IMR-90 (cell line): ENCODE measurements at regions not wholly inside any gene's neighbourhood (a gene's known extent, or its start where the extent isn't known, plus 50 kb on each side); places are given as distances from the start of the nearest gene placed in this dataset.

Source experiments
- ATAC-seq: fragments of 200-7000 bp; cut with Tn5 transposase; 2 replicates; pipeline ENCODE4 v1.9.1; 2020; ENCODE audit warnings: low read depth, mild to moderate bottlenecking, moderate library complexity
- BruUV-seq: library from RNA; stranded (reverse); fragments of 400-500 nt; replicated peaks from 2 replicates; lab custom pipeline; 2021; lab: Mats Ljungman, UMichigan
- CTCF ChIA-PET: fragments of 300-600 bp; formaldehyde crosslinking; extraction: SDS; loops from one replicate; lab custom pipeline; 2021; ENCODE audit warnings: antibody characterized with exemption; lab: Yijun Ruan, JAX
- POLR2A ChIA-PET: fragments of 300-600 bp; sonication (Branson Sonifier 250); formaldehyde crosslinking; loops from one replicate; lab custom pipeline; 2022; ENCODE audit warnings: antibody characterized with exemption; ENCODE audit not compliant: unreplicated experiment; lab: Charles Lee
- DNase-seq: peaks from one replicate; pipeline ENCODE4 v3.0.0; 2013
- H2AFZ ChIP-seq: replicated peaks from 2 replicates; pipeline ENCODE3; 2013; ENCODE audit warnings: low read length, mild to moderate bottlenecking; ENCODE audit not compliant: poor library complexity
- H2AK5ac ChIP-seq: 2 replicates; pipeline ENCODE4 v1.6.1; 2013; ENCODE audit warnings: low read depth, low read length, inconsistent platforms
- H2AK9ac ChIP-seq: replicated peaks from 2 replicates; pipeline ENCODE3; 2013; ENCODE audit warnings: mild to moderate bottlenecking, low read depth, low read length, moderate library complexity; ENCODE audit not compliant: poor library complexity
- H2BK120ac ChIP-seq: 2 replicates; pipeline ENCODE4 v1.6.1; 2013; ENCODE audit warnings: low read depth, low read length, inconsistent platforms
- H2BK15ac ChIP-seq: 3 replicates; pipeline ENCODE4 v1.6.1; 2013; ENCODE audit warnings: low read depth, low read length, inconsistent platforms
- H2BK20ac ChIP-seq: 2 replicates; pipeline ENCODE4 v1.6.1; 2013; ENCODE audit warnings: low read depth, mild to moderate bottlenecking, inconsistent platforms, low read length, moderate library complexity
- H2BK5ac ChIP-seq: 2 replicates; pipeline ENCODE4 v1.6.1; 2013; ENCODE audit warnings: mild to moderate bottlenecking, low read depth, low read length, inconsistent platforms; ENCODE audit not compliant: poor library complexity, severe bottlenecking
- H3K14ac ChIP-seq: replicated peaks from 2 replicates; pipeline ENCODE4 v1.6.1; 2013; ENCODE audit warnings: low read depth, low read length, inconsistent platforms
- H3K18ac ChIP-seq: 2 replicates; pipeline ENCODE4 v1.6.1; 2013; ENCODE audit warnings: low read depth, low read length, control low read depth
- H3K23ac ChIP-seq: 2 replicates; pipeline ENCODE4 v1.6.1; 2013; ENCODE audit warnings: low read depth, low read length, inconsistent platforms
- H3K27ac ChIP-seq: 2 replicates; pipeline ENCODE4 v1.5.1; 2013; ENCODE audit warnings: mild to moderate bottlenecking, control low read depth, low read length; ENCODE audit not compliant: insufficient read depth
- H3K27me3 ChIP-seq: 2 replicates; pipeline ENCODE4 v1.6.1; 2013; ENCODE audit warnings: low read length; ENCODE audit not compliant: control insufficient read depth, insufficient read depth
- H3K36me3 ChIP-seq: 2 replicates; pipeline ENCODE4 v1.6.1; 2013; ENCODE audit warnings: low read length, mixed read lengths; ENCODE audit not compliant: control insufficient read depth, insufficient read depth
- H3K4ac ChIP-seq: 2 replicates; pipeline ENCODE4 v1.6.1; 2013; ENCODE audit warnings: low read depth, low read length, inconsistent platforms
- H3K4me1 ChIP-seq: 2 replicates; pipeline ENCODE4 v1.6.1; 2013; ENCODE audit warnings: low read length, mixed read lengths; ENCODE audit not compliant: control insufficient read depth, insufficient read depth
- H3K4me2 ChIP-seq: 2 replicates; pipeline ENCODE4 v1.6.1; 2013; ENCODE audit warnings: low read depth, mild to moderate bottlenecking, control low read depth, low read length, moderate library complexity
- H3K4me3 ChIP-seq: 2 replicates; pipeline ENCODE4 v1.5.1; 2013; ENCODE audit warnings: low read depth, mild to moderate bottlenecking, control low read depth, low read length, moderate library complexity; ENCODE audit not compliant: insufficient read depth
- H3K56ac ChIP-seq: 2 replicates; pipeline ENCODE4 v1.6.1; 2013; ENCODE audit warnings: low read length, inconsistent platforms; ENCODE audit not compliant: insufficient read depth; ENCODE audit errors: extremely low read depth
- H3K79me1 ChIP-seq, 2 experiments: 2 replicates each; pipeline ENCODE4 v1.6.1; 2013; ENCODE audit warnings: low read length in 2 of 2, inconsistent platforms in 1 of 2, low read depth in 1 of 2
- H3K9ac ChIP-seq: 2 replicates; pipeline ENCODE4 v1.6.1; 2013; ENCODE audit warnings: low read depth, low read length, control low read depth
- H3K9me1 ChIP-seq: 2 replicates; pipeline ENCODE4 v1.6.1; 2013; ENCODE audit warnings: low read length, inconsistent platforms; ENCODE audit not compliant: insufficient read depth
- H3K9me3 ChIP-seq: 2 replicates; pipeline ENCODE4 v1.6.1; 2013; ENCODE audit warnings: low read length; ENCODE audit not compliant: control insufficient read depth, insufficient read depth
- H4K20me1 ChIP-seq: 2 replicates; pipeline ENCODE4 v1.6.1; 2013; ENCODE audit warnings: low read length, inconsistent platforms; ENCODE audit not compliant: insufficient read depth
- H4K5ac ChIP-seq: 2 replicates; pipeline ENCODE4 v1.6.1; 2013; ENCODE audit warnings: mild to moderate bottlenecking, low read depth, low read length, control low read depth
- H4K8ac ChIP-seq, 2 experiments: 2 replicates each; pipeline ENCODE4 v1.6.1; 2013; ENCODE audit warnings: low read depth in 2 of 2, low read length in 2 of 2, control low read depth in 1 of 2, inconsistent platforms in 1 of 2
- H4K91ac ChIP-seq: 2 replicates; pipeline ENCODE4 v1.6.1; 2013; ENCODE audit warnings: low read depth, low read length, inconsistent platforms; ENCODE audit not compliant: insufficient read depth
- BHLHE40 ChIP-seq: fragments of 150-350 bp; IDR thresholded peaks from 2 replicates; pipeline ENCODE4 v1.6.1; 2016; ENCODE audit warnings: mild to moderate bottlenecking, low read depth, low read length
- CEBPB ChIP-seq: IDR thresholded peaks from 2 replicates; pipeline ENCODE4 v1.6.1; 2012; ENCODE audit warnings: low read depth, low read length, improper control_type of control experiment
- MXI1 ChIP-seq: IDR thresholded peaks from 2 replicates; pipeline ENCODE4 v1.6.1; 2012; ENCODE audit warnings: low read depth, mild to moderate bottlenecking, low read length, moderate library complexity, borderline replicate concordance
- NFE2L2 ChIP-seq: fragments of 150-350 bp; IDR thresholded peaks from 2 replicates; pipeline ENCODE4 v1.6.1; 2016; ENCODE audit warnings: low read depth, mild to moderate bottlenecking, low read length
- RAD21 ChIP-seq: IDR thresholded peaks from 2 replicates; pipeline ENCODE4 v1.6.1; 2012; ENCODE audit warnings: low read length, improper control_type of control experiment
- SMC3 ChIP-seq: fragments of 150-350 bp; IDR thresholded peaks from 2 replicates; pipeline ENCODE4 v1.6.1; 2016; ENCODE audit warnings: low read depth, mild to moderate bottlenecking, antibody characterized with exemption, low read length, moderate library complexity
- USF2 ChIP-seq: fragments of 150-350 bp; IDR thresholded peaks from 2 replicates; pipeline ENCODE4 v1.6.1; 2017; ENCODE audit warnings: mild to moderate bottlenecking, antibody characterized with exemption, low read length, low read depth
- WGBS, 2 experiments: methylation state at CpG; one replicate each; pipeline versions ENCODE4 v1.1.5 to v1.1.7; 2013; ENCODE audit warnings: missing lambda C conversion rate in 2 of 2; ENCODE audit not compliant: insufficient read length in 1 of 2; ENCODE audit errors: extremely low coverage in 2 of 2; 5-methylcytosine and 5-hydroxymethylcytosine counted together
- dilution Hi-C: fragments of 300-500 bp; cut with HindIII; formaldehyde crosslinking; loops from one replicate; pipeline ENCODE4 v1.14.3; 2018; ENCODE audit warnings: low sequenced_read_pairs; ENCODE audit not compliant: unreplicated experiment
- in situ Hi-C: fragments of 300-500 bp; cut with MboI; formaldehyde crosslinking; loops from 3 replicates; pipeline ENCODE4 v1.14.3; 2019; ENCODE audit warnings: low sequenced_read_pairs, inconsistent platforms, mixed read lengths
- intact Hi-C: fragments of 100-400 bp; cut with micrococcal nuclease; formaldehyde crosslinking; loops from 2 replicates; pipeline ENCODE4 v1.10.0; 2022
- TF ChIP-seq, protein P1 (sequence below): conservative IDR thresholded peaks from 2 replicates; pipeline ENCODE4 v1.5.1; 2012; ENCODE audit warnings: mild to moderate bottlenecking, low read depth, low read length, improper control_type of control experiment

- Histone ChIP-seq H3K4ac (no peak overlapping the region), H3K9me1 (peaks cover 19% of the 10 kb centered on the region), H4K20me1 (peaks cover 63% of the 10 kb centered on the region), H3K79me1 (peaks cover 20 to 64% of the 10 kb centered on the region in 2 experiments; a peak in 3 of 4 replicates), H2AFZ (no peak overlapping the region), H3K27ac (no peak overlapping the region), H3K18ac (no peak overlapping the region), H4K8ac (no peak overlapping the region), H3K4me2 (peak overlapping the region; percentile 30; the same call in 1 of the 2 replicates), H4K5ac (no peak overlapping the region), H3K9me3 (no peaks in the 10 kb centered on the region), H3K4me1 (peaks cover 5% of the 10 kb centered on the region), H3K27me3 (no peaks in the 10 kb centered on the region), H2AK5ac (peak overlapping the region; percentile 62; the same call in 1 of the 2 replicates), H3K4me3 (no peak overlapping the region), H2BK5ac (peak overlapping the region; percentile 48), H3K36me3 (no peaks in the 10 kb centered on the region), H3K23ac (no peak overlapping the region), H4K91ac (no peak overlapping the region; the same call in 1 of the 2 replicates), H2BK20ac (no peak overlapping the region), H3K9ac (no peak overlapping the region), H2BK15ac (no peak overlapping the region), H2AK9ac (no peak overlapping the region), H3K14ac (no peak overlapping the region), H3K56ac (no peak overlapping the region), H2BK120ac (no peak overlapping the region)
- CTCF ChIA-PET: no interaction called here
- ATAC-seq (peak; percentile 67), DNase-seq (peak; percentile 93)
- in situ Hi-C loops (no loop called here), dilution Hi-C loops (no loop called here), intact Hi-C loops (no loop called here)
- TF ChIP-seq MXI1: peak; percentile 95
- no peak for TF ChIP-seq BHLHE40
- peak; percentile 53; the same call in 1 of the 2 replicates for TF ChIP-seq USF2
- 0 out of 2 replicates have a peak, but pooled peaks have one; percentile 16 for TF ChIP-seq CEBPB
- TF ChIP-seq, protein P1, sequence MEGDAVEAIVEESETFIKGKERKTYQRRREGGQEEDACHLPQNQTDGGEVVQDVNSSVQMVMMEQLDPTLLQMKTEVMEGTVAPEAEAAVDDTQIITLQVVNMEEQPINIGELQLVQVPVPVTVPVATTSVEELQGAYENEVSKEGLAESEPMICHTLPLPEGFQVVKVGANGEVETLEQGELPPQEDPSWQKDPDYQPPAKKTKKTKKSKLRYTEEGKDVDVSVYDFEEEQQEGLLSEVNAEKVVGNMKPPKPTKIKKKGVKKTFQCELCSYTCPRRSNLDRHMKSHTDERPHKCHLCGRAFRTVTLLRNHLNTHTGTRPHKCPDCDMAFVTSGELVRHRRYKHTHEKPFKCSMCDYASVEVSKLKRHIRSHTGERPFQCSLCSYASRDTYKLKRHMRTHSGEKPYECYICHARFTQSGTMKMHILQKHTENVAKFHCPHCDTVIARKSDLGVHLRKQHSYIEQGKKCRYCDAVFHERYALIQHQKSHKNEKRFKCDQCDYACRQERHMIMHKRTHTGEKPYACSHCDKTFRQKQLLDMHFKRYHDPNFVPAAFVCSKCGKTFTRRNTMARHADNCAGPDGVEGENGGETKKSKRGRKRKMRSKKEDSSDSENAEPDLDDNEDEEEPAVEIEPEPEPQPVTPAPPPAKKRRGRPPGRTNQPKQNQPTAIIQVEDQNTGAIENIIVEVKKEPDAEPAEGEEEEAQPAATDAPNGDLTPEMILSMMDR: 0 out of 2 replicates have a peak, but pooled peaks have one; percentile 11
- peak; percentile 36; the same call in 1 of the 2 replicates for TF ChIP-seq RAD21
- peak; percentile 16; the same call in 1 of the 2 replicates for TF ChIP-seq SMC3
- TF ChIP-seq NFE2L2: no peak
- no TSS peak for BruUV-seq
- POLR2A ChIA-PET: no interaction called here
- WGBS, 2 experiments: no CpG with 5 or more reads among the region's 1 CpG
These were observed 130.1 kb upstream of the DST start for GRCh38 chr6:56772737-56773184.
